GM23248 (cell line): ENCODE measurements at regions not wholly inside any gene's neighbourhood (a gene's known extent, or its start where the extent isn't known, plus 50 kb on each side); places are given as distances from the start of the nearest gene placed in this dataset.
A peak's percentile ranks its signal among the peaks of the same experiment; 100 is the strongest.

ENCODE experiments used
- DNase-seq: peaks from one replicate; pipeline ENCODE4 v3.0.0-alpha.2; 2015
- H2AFZ ChIP-seq: fragments of 200-600 bp; sonication (generic); 2 replicates; pipeline ENCODE4 v1.6.1; 2016; ENCODE audit warnings: antibody characterized with exemption
- H3F3A ChIP-seq: fragments of 200-600 bp; sonication (generic); 2 replicates; pipeline ENCODE4 v1.6.1; 2016; ENCODE audit warnings: mild to moderate bottlenecking, antibody characterized with exemption, mixed run types; ENCODE audit not compliant: insufficient read depth
- H3K27ac ChIP-seq: fragments of 200-600 bp; sonication (generic); 2 replicates; pipeline ENCODE4 v1.5.1; 2016; ENCODE audit warnings: mild to moderate bottlenecking
- H3K27me3 ChIP-seq: fragments of 200-600 bp; sonication (generic); replicated peaks from 2 replicates; pipeline ENCODE4 v1.6.1; 2016; ENCODE audit warnings: mild to moderate bottlenecking; ENCODE audit not compliant: insufficient read depth
- H3K36me3 ChIP-seq: fragments of 200-600 bp; sonication (generic); 2 replicates; pipeline ENCODE4 v1.6.1; 2016; ENCODE audit warnings: low read depth, mild to moderate bottlenecking
- H3K4me1 ChIP-seq: fragments of 200-600 bp; sonication (generic); 2 replicates; pipeline ENCODE4 v1.6.1; 2016; ENCODE audit warnings: mild to moderate bottlenecking; ENCODE audit not compliant: insufficient read depth
- H3K4me2 ChIP-seq: fragments of 200-600 bp; sonication (generic); one replicate; pipeline ENCODE4 v1.6.1; 2016; ENCODE audit warnings: mild to moderate bottlenecking; ENCODE audit not compliant: unreplicated experiment
- H3K4me3 ChIP-seq: fragments of 200-600 bp; sonication (generic); 2 replicates; pipeline ENCODE4 v1.5.1; 2016; ENCODE audit warnings: mild to moderate bottlenecking
- H3K79me2 ChIP-seq: fragments of 200-600 bp; sonication (generic); 2 replicates; pipeline ENCODE4 v1.6.1; 2016; ENCODE audit warnings: mild to moderate bottlenecking; ENCODE audit not compliant: insufficient read depth
- H3K9ac ChIP-seq: fragments of 200-600 bp; sonication (generic); 2 replicates; pipeline ENCODE4 v1.6.1; 2016; ENCODE audit warnings: mild to moderate bottlenecking
- H3K9me2 ChIP-seq: fragments of 200-600 bp; sonication (generic); 2 replicates; pipeline ENCODE4 v1.6.1; 2016; ENCODE audit warnings: mixed run types, mild to moderate bottlenecking, moderate library complexity; ENCODE audit not compliant: insufficient read depth
- H3K9me3 ChIP-seq: fragments of 200-600 bp; sonication (generic); one replicate; pipeline ENCODE4 v1.6.1; 2017; ENCODE audit warnings: low read depth
- H4K20me1 ChIP-seq: fragments of 200-600 bp; sonication (generic); 2 replicates; pipeline ENCODE4 v1.6.0; 2016; ENCODE audit not compliant: insufficient read depth
- EZH2 ChIP-seq: fragments of 200-600 bp; sonication (generic); IDR thresholded peaks from 2 replicates; pipeline ENCODE4 v1.6.1; 2018; ENCODE audit warnings: antibody characterized with exemption, mild to moderate bottlenecking; ENCODE audit not compliant: insufficient read depth, poor library complexity, severe bottlenecking
- EZH2phosphoT487 ChIP-seq: fragments of 200-600 bp; sonication (generic); IDR thresholded peaks from 2 replicates; pipeline ENCODE4 v1.6.1; 2018; ENCODE audit warnings: antibody characterized with exemption, moderate library complexity, mild to moderate bottlenecking, low read depth; ENCODE audit not compliant: insufficient read depth
- WGBS, 2 experiments: methylation state at CpG; one replicate each; pipeline ENCODE4 v1.1.6; 2015 to 2017; ENCODE audit warnings: low lambda C conversion rate in 2 of 2, low coverage in 1 of 2; ENCODE audit errors: missing lambda C conversion rate in 2 of 2; 5-methylcytosine and 5-hydroxymethylcytosine counted together
- in situ Hi-C: fragments of 300-500 bp; cut with MboI; formaldehyde crosslinking; loops from 2 replicates; pipeline ENCODE4 v1.15.0; 2020

DNA sequence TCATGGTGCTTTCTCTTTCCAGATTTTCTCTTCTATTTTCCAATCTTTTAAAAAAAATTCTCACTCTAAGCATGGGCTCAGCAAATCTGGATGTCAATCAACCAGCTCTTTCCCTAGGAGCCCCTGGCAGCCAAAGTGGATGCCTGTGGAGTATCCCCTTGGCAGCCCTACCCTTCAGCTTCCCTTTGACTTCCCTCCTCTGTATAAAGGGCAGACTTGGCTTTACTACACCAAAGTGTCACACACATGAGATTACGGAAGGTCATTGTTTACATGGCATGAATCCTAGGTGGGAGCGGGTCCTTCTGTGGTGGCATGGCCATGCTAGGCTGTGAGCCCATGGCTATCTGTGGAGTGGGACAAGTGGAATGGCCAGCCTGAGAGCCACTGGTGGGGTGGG is 379.9 kb downstream of the GABRB3 start:
- 58 to 65% methylated on average over 2 of the region's 2 CpGs for WGBS, 2 experiments
- no peaks in the 10 kb centered on the region for H3K27me3 ChIP-seq
- no peak overlapping the region for H3K4me2 ChIP-seq
- no peak overlapping the region for H2AFZ ChIP-seq
- in situ Hi-C loops = no loop called here
- no peak overlapping the region for H3K27ac ChIP-seq
- no peaks in the 10 kb centered on the region for H3F3A ChIP-seq
- TF ChIP-seq EZH2phosphoT487 = no peak
- no peak for TF ChIP-seq EZH2
- no peak overlapping the region for H3K4me3 ChIP-seq
- H3K36me3 ChIP-seq = no peaks in the 10 kb centered on the region
- no peaks in the 10 kb centered on the region for H3K9me3 ChIP-seq
- H3K9ac ChIP-seq = no peak overlapping the region
- no peaks in the 10 kb centered on the region for H3K4me1 ChIP-seq
- H4K20me1 ChIP-seq = no peaks in the 10 kb centered on the region
- DNase-seq = no peak
- no peaks in the 10 kb centered on the region for H3K9me2 ChIP-seq
- no peaks in the 10 kb centered on the region for H3K79me2 ChIP-seq

DNA sequence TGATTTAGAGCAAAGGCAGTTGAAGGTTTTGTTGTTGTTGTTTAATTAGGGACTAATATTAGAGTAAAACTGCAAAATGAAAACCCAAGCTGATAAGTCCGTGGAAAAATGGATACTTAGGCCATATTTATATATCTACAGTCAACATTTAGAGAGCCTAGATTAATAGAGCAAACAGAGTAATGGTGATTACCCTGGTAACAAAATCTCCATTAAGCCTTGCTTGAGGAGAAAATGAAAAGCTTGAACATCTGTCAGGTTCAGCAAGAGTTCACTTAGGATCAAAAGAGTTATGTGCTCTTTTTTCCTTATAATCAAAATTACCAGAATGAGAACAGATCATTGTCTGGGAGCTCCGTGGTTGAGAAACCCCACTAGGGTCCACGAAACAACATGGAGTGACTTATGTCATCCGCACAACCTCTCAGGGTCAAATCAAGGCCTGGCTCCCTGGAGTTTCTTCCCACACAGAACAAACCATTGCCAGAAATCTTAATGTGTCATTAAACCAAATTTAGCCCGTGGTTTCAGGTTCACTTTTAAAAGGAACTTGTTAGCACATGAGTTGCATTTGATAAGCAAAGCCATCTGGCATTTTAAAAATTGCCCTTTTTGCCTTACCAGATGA is 381.2 kb downstream of the GABRB3 start:
- Histone ChIP-seq H3K4me2 (no peak overlapping the region), H2AFZ (no peak overlapping the region), H3F3A (no peaks in the 10 kb centered on the region), H3K27me3 (no peaks in the 10 kb centered on the region), H3K4me1 (no peaks in the 10 kb centered on the region), H3K4me3 (no peak overlapping the region), H3K9me3 (no peaks in the 10 kb centered on the region), H3K27ac (no peak overlapping the region), H3K9me2 (no peaks in the 10 kb centered on the region), H4K20me1 (no peaks in the 10 kb centered on the region), H3K9ac (no peak overlapping the region), H3K36me3 (no peaks in the 10 kb centered on the region), H3K79me2 (no peaks in the 10 kb centered on the region)
- no peak for TF ChIP-seq EZH2
- no peak for TF ChIP-seq EZH2phosphoT487
- in situ Hi-C loops = no loop called here
- DNase-seq = no peak
- WGBS, 2 experiments = 11 to 14% methylated on average over 5 of the region's 5 CpGs

DNA sequence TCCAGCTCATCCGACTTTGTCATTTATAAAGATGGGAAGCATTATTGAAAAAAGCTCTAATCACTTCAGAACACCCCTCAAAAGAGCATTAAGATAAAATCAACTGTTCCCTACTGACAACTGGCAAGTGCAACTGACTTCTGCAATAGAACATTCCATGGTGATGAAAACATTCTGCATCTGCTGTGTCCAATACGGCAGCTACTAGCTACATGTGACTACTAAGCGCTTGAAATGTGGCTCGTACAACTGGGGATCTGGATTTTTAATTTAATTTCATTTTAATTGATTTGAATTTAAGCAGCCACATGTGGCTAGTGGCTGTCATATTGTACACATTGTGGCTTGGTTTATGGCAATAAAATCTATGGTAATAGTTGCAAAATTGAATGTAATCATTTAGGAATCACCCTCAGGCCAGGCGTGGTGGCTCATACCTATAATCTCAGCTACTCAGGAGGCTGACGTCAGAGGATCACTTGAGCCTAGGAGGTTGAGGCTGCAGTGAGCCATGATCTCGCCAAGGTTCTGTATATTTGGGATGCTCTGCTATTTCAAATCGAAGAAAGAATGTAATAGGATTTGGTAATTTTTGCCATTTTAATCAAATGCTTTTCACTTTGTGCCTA is 390.3 kb downstream of the GABRB3 start:
- in situ Hi-C loops = no loop called here
- no peaks in the 10 kb centered on the region for H3K9me3 ChIP-seq
- H3K79me2 ChIP-seq = no peaks in the 10 kb centered on the region
- WGBS, 2 experiments = 15 to 19% methylated on average over 8 of the region's 8 CpGs
- H3K27ac ChIP-seq = no peak overlapping the region
- no peak overlapping the region for H3K4me3 ChIP-seq
- H3K27me3 ChIP-seq = no peaks in the 10 kb centered on the region
- DNase-seq = no peak
- no peaks in the 10 kb centered on the region for H3F3A ChIP-seq
- H3K9me2 ChIP-seq = no peaks in the 10 kb centered on the region
- H4K20me1 ChIP-seq = no peaks in the 10 kb centered on the region
- no peaks in the 10 kb centered on the region for H3K36me3 ChIP-seq
- H3K4me2 ChIP-seq = no peak overlapping the region
- no peak overlapping the region for H3K9ac ChIP-seq
- no peaks in the 10 kb centered on the region for H3K4me1 ChIP-seq
- TF ChIP-seq EZH2phosphoT487 (no peak), EZH2 (no peak)
- H2AFZ ChIP-seq = no peak overlapping the region

DNA sequence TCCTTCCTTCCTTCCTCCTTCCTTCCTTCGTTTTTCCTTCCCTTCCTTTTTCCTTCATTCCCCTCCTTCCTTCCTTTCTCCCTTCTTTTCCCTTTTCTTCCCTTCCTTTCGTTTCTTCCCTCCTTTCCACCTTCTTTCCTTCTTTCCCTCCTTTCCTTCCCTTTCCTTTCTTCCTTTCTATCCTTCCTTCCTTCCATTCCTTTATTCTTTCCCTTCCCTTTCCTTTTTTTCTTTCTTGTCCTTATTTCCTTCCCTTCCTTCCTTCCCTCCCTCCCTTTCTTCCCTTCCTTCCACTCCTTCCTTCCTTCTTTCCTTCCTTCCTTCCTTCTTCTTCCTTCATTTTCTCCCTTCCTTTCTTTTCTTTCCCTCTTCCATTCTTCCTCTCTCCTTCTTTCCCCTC is 394.6 kb downstream of the GABRB3 start:
- WGBS, 2 experiments = 6 to 56% methylated on average over 1 to 2 of the region's 2 CpGs
- Histone ChIP-seq H2AFZ (no peak overlapping the region), H3K9ac (no peak overlapping the region), H4K20me1 (no peaks in the 10 kb centered on the region), H3K79me2 (no peaks in the 10 kb centered on the region), H3K4me3 (no peak overlapping the region), H3K27me3 (no peaks in the 10 kb centered on the region), H3K4me2 (no peak overlapping the region), H3K27ac (no peak overlapping the region), H3K36me3 (no peaks in the 10 kb centered on the region), H3K4me1 (no peaks in the 10 kb centered on the region), H3K9me2 (no peaks in the 10 kb centered on the region), H3F3A (no peaks in the 10 kb centered on the region), H3K9me3 (no peaks in the 10 kb centered on the region)
- in situ Hi-C loops = no loop called here
- DNase-seq = no peak
- TF ChIP-seq EZH2 (no peak), EZH2phosphoT487 (no peak)

DNA sequence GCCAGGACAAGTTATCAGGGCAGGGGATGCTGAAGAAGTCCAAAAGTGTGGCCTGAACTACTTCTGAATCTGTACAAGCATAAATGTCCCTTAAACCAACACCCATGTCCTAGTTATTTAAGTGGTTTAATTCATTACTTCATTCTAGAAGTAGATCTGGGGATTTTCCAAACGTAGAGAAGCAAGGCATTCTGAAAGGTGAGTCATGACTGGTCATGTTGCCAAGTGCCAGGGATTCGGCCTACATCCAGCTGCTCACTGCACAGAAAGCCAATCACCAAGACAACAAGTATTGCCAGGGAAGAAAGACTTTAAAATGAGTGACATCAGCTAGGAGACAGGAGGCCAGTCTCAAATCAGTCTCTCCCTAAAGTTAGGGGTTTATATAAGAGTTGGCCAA is 396.6 kb downstream of the GABRB3 start:
- DNase-seq = peak; percentile 0
- in situ Hi-C loops = no loop called here
- Histone ChIP-seq H2AFZ (no peak overlapping the region), H3K9me3 (no peaks in the 10 kb centered on the region), H3F3A (no peaks in the 10 kb centered on the region), H3K9ac (no peak overlapping the region), H3K4me2 (no peak overlapping the region), H3K9me2 (no peaks in the 10 kb centered on the region), H3K4me3 (no peak overlapping the region), H3K4me1 (no peaks in the 10 kb centered on the region), H3K79me2 (no peaks in the 10 kb centered on the region), H3K36me3 (no peaks in the 10 kb centered on the region), H3K27ac (no peak overlapping the region), H3K27me3 (no peaks in the 10 kb centered on the region), H4K20me1 (no peaks in the 10 kb centered on the region)
- TF ChIP-seq EZH2phosphoT487 (no peak), EZH2 (no peak)
- 4 to 5% methylated on average over 2 of the region's 2 CpGs for WGBS, 2 experiments
